ENCODE measurements at regions not wholly inside any gene's neighbourhood (a gene's known extent, or its start where the extent isn't known, plus 50 kb on each side); places are given as distances from the start of the nearest gene placed in this dataset.
A peak's percentile ranks its signal among the peaks of the same experiment; 100 is the strongest.

DNA sequence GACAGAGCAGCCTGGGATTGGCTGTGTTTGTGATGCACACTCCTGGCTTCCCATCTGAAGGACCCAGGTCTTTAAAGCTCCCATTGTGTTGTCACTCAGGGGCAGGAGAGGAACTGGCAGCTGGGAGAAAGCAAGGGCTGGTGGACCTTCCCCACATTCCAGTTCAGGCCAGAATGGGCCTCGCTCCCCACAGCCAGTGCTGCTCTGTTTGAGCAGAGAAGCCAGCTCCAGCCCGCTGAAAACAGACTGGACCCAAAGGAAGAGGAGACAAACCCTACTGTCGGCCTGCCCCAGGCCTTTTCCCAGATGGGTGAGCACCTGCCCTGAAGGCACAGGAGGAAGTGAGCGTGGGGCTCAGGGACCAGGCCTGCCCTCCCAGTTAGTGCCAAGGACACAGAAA, 499.4 kb downstream of the NPHP4 start:
- DNase-seq: no peak

GRCh38 chr1:5491207-5491904, 500.9 kb downstream of the NPHP4 start:
- no peak for DNase-seq

GRCh38 chr1:5490635-5491034, 501.6 kb downstream of the NPHP4 start:
- DNase-seq: no peak

- no peak for DNase-seq
Measured at GRCh38 chr1:5488448-5488847, 503.8 kb downstream of the NPHP4 start.

DNA sequence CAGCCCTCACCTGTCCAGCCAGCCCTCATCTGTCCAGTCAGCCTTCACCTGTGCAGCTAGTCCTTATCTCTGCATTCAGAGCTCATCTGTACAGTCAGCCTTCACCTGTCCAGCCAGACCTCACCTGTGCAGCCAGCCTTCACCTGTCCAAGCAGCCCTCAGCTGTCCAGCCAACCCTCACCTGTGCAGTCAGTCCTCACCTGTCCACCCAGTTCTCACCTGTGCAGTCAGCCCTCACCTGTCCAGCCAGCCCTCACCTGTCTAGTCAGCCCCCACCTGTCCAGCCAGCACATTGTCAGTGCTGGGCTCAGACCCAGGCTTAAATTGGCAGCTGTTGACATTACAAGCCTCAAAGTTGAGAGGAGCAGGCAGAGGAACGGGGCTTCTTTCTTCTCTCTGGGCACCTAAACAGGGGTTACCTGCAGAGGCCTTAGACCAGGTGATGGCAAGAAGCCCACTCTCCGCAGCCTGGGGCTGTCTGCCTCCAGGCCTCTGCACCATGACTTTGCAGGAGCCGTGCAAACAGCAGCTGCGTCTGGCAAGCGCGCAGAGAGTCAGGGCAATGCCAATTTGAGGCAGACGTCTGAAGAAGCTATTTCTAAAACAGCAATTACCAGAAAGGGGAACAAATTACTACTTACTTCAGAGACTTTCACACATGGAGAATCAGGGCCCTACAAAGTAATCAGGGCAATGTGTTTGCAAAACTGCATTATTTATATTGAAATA, 506.1 kb downstream of the NPHP4 start:
- DNase-seq: peak; percentile 4

- no peak for DNase-seq
Measured at GRCh38 chr1:5485436-5485835, 506.8 kb downstream of the NPHP4 start.

GRCh38 chr1:5484451-5485165, 507.6 kb downstream of the NPHP4 start:
- no peak for DNase-seq

DNA sequence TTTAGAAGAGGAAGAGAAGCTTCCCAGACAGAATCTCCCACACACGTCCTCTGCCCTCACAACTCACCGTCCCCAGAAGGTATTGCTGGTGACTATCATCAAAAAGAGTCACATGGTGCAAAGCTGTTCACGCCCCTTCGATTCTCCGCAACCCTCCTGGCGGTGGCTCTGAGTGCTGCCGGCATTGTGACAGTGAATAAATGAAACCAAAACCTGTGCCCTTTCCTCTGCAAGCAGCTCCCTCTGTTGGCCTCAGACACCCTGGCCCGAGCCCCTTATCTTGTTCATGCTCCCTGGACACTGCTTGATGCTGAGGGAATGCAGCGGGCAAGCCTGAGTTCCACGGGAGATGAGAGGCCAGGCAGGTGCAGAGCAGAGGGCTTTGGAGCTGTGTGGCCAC, 510.3 kb downstream of the NPHP4 start:
- DNase-seq: peak; percentile 2

- no peak for DNase-seq
Measured at GRCh38 chr1:5480906-5481305, 511.3 kb downstream of the NPHP4 start.

DNA sequence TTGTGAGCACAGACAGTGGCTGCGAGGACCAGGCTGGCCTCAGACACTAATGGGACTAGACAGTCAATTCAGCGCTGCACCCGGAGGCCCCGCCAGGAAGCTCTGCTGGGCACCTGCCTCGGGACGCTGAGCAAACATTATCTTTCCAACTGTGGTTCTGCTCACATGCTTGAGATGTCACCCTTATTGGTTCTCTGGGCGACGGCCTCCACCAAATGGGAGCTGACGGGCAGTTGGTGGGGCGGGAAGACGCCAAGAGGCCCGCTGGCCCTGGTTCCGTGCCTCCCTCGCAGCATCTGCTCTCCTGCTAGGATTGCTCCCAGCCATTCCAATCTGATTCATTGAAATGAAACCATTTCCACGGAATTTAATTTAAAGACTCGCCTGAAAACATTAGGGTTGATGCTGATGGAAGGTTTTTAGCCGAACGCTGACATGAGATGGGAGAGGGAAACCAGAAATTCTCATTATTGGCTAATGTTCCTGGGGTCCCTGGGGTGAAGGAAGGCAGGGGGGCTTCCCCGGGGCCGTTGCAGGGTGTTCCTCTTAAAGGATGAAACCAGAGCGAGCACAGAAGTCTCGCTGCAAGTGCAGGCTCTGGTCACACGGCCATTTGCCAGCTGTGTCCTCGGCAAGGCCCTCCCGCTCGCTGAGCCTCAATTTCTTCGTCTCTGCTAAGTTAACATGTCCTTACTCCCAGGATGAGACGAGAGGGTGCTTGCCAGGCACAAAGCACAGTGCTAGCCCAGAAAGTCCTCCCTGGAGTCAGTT, 512.2 kb downstream of the NPHP4 start:
- DNase-seq: no peak

- no peak for DNase-seq
Measured at GRCh38 chr1:5478961-5479360, 513.3 kb downstream of the NPHP4 start.

- no peak for DNase-seq
Measured at GRCh38 chr1:5478156-5478695, 514.0 kb downstream of the NPHP4 start.

DNA sequence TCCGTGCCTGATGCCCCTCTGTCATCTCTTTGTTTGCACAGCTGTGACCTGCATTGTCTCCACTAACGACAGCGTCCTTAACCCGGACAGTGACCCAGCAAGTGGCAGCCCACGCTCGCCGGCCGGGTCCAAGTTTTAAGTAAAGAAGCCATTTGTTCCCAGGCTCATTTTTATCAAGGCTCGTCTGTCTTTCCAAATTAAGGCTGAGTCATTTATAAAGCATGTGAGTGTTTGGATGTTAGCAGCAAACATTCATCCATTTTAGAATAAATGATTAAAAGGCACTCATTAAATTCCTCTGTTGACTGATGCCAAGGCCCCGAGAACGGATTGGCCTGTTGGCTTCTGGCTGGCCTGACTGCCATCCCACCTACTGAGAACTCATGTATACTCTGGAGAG, 514.5 kb downstream of the NPHP4 start:
- DNase-seq: no peak

- no peak for DNase-seq
Measured at GRCh38 chr1:5475572-5475971, 516.7 kb downstream of the NPHP4 start.

DNA sequence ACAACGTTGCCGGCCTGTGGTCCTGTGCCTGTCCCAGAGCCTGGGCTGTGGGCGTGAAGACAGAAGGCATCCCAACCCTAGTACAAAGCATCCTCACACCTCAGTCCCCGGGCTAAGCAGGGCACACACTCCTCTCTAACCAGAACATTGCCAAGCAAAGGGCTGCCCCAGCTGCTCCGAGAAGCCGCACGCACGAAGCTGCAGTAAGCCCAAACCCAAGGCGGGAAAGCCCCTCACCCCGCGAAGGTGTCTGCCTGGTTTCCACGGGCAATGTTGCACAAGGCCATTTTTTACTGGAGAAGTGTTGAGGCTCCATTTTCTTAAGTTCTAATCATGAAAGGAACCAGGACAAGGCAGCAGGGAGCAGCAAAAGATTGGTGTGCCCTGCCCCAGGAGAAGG, 519.0 kb downstream of the NPHP4 start:
- DNase-seq: no peak

DNA sequence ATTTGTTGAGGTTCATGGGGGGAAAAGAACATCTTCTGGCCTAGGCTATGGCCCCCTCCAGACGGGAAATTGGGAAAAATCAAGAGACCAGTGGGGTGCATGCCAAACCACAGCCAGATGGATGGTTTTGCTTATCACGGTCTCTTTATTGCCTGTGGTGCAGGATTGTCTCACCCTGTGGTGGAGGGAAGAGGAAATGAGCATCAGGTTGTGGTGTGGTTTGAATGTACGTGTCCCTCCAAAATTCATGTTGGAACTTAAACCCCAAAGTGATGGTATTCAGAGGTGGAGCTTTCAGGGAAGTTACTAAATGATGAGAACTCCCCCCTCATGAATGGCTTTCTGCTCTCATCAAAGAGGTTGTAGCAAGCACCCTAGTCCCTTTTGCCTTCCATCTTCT, 525.7 kb downstream of the NPHP4 start:
- no peak for DNase-seq

GRCh38 chr1:5465281-5465711, 526.9 kb downstream of the NPHP4 start:
- DNase-seq: no peak

GRCh38 chr1:5464366-5464765, 527.9 kb downstream of the NPHP4 start:
- DNase-seq: no peak

GRCh38 chr1:5460974-5461373, 531.3 kb downstream of the NPHP4 start:
- no peak for DNase-seq

- no peak for DNase-seq
Measured at GRCh38 chr1:5459839-5460610, 532.2 kb downstream of the NPHP4 start.

DNA sequence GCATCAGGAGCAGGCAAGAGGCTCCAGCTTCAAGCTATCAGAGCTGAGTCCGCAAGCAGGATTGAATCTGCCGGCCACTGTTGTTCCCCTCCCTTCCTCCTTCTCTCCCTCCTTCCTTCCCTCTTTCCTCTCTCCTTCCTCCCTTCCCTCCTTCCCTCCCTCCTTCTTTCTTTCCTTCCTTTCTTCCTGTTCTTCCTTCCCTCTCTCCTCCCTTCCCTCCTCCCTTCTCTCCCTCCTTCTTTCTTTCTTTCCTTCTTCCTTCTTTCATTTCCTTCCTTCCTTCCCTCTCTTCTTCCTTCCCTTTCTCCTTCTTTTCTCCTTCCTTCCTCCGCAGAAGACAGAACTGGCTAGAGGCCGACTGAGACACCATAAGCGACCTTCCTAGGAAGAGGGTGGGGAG, 534.0 kb downstream of the NPHP4 start:
- DNase-seq: no peak
